Gastroesophageal sphincter (tissue), 3 donors: ENCODE measurements at regions not wholly inside any gene's neighbourhood (a gene's known extent, or its start where the extent isn't known, plus 50 kb on each side); places are given as distances from the start of the nearest gene placed in this dataset.

Source experiments
- EP300 ChIP-seq: sonication (generic); formaldehyde crosslinking; IDR thresholded peaks from one replicate; pipeline ENCODE4 v1.6.1; 2017; ENCODE audit warnings: antibody characterized with exemption, mild to moderate bottlenecking
- POLR2A ChIP-seq, 2 donors: fragments of 450-650 bp; IDR thresholded peaks; one replicate each; pipeline ENCODE4 v1.6.1; 2017; ENCODE audit warnings: antibody characterized with exemption in 2 of 2, mild to moderate bottlenecking in 2 of 2, moderate library complexity in 1 of 2
- POLR2AphosphoS5 ChIP-seq: sonication (generic); formaldehyde crosslinking; IDR thresholded peaks from one replicate; pipeline ENCODE4 v1.6.1; 2017; ENCODE audit warnings: antibody characterized with exemption
- TF ChIP-seq, protein P1 (sequence below), 4 experiments: fragments of 200-600 bp in 2 of 4; fragments of 450-650 bp in 2 of 4; sonication (generic) in 1 of 4; IDR thresholded peaks; one replicate each; pipeline ENCODE4 v1.5.1; 2017 to 2019; ENCODE audit warnings: antibody characterized with exemption in 4 of 4, mild to moderate bottlenecking in 2 of 4, moderate library complexity in 2 of 4

DNA sequence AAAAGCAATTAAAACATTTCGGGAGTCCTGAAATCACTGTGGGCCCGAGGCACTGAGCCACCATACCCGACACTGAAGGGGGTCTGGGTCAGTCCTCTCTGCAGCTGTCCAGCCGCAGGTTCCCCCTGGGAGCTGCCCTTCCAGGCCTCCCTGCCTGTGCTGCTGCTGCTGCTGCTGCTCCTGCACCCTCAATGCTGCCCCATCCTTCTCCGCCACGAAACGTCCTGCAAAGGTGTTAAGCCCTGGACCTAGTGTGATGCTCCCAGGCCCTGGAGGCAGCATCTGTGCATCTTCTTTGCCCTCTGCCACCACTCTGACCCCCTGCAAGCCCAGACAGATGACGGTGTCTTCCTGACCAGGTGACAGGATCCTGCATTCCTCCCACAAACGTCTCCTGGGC, 513.3 kb downstream of the NPHP4 start:
- TF ChIP-seq POLR2A (IDR thresholded peaks at IDR 0.05) (no peak), POLR2AphosphoS5 (no peak), EP300 (no peak)
- TF ChIP-seq, protein P1, sequence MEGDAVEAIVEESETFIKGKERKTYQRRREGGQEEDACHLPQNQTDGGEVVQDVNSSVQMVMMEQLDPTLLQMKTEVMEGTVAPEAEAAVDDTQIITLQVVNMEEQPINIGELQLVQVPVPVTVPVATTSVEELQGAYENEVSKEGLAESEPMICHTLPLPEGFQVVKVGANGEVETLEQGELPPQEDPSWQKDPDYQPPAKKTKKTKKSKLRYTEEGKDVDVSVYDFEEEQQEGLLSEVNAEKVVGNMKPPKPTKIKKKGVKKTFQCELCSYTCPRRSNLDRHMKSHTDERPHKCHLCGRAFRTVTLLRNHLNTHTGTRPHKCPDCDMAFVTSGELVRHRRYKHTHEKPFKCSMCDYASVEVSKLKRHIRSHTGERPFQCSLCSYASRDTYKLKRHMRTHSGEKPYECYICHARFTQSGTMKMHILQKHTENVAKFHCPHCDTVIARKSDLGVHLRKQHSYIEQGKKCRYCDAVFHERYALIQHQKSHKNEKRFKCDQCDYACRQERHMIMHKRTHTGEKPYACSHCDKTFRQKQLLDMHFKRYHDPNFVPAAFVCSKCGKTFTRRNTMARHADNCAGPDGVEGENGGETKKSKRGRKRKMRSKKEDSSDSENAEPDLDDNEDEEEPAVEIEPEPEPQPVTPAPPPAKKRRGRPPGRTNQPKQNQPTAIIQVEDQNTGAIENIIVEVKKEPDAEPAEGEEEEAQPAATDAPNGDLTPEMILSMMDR (IDR thresholded peaks at IDR 0.05) = no peak
